Dedifferentiated amniotic fluid mesenchymal stem cell (primary cell): ENCODE measurements at regions not wholly inside any gene's neighbourhood (a gene's known extent, or its start where the extent isn't known, plus 50 kb on each side); places are given as distances from the start of the nearest gene placed in this dataset.
"Not testable (repeated sequence)": the region's sequence is repeated elsewhere in the genome, so short reads cannot be mapped to it uniquely, and the experiment has no call there.

Experiments
- DNase-seq: peaks from one replicate; pipeline ENCODE4 v3.0.0-alpha.2; 2016; ENCODE audit errors: extremely low spot score

DNA sequence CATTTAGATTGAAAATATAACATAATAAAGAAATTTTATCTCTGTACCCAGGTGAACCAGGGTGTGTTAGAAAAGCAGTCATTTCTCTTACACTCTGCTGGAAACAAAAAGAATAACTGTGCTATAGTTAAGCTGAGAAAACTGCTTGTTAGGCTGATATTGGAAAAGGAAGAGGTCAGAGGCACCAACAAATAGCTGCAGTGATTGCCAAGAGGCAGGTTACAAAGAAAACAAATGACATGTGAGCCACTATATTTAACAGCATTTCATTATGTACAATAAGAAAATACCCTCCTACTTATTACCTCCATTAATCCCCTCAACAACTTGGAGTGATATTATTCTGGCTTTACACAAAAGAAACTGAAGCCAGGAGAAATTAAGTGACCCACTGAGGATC, 607.9 kb upstream of the TLE4 start:
- DNase-seq = no peak

- no peak for DNase-seq
These were observed 604.1 kb upstream of the TLE4 start for GRCh38 chr9:78967596-78968217.

- DNase-seq = no peak
These were observed 601.4 kb upstream of the TLE4 start for GRCh38 chr9:78970375-78970774.

DNA sequence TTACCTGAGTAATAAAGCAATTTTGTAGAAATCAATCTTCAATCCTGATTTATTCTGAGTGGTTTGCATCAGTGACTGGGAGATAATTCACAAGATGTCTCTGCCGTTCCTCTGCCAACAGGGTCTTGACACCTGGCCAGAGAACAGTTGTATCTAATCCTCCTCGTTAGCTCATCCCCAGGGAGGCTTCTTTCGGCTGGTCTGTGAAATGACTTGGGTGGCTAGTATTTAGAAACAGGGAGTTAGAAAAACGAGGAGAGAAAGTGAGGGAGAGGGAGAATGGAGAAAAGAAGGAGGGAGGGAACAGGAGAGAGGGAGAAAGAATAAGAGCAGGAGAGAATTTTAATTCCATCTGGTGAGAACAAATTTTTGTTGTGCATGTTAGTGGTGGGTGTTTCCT, 600.2 kb upstream of the TLE4 start:
- no peak for DNase-seq

- no peak for DNase-seq
These were observed 599.3 kb upstream of the TLE4 start for GRCh38 chr9:78972303-78972999.

DNA sequence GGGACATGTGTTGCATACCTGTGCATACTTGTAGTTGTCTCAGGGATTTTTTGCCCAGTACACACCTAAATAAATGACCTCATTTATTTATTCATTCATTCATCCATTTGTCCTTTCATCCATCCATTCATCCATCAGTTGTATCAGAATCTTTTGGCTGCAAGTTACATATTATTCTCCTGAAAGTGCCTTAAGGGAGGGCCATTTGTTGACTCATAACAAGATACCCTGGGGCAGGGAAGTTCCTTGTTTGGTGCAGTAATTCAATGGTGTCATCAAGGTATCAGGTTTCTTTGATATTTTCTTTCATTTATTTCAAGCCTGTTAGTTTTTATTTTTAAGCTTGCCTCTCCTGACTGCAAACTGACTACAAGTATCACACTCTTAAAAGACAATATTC, 597.9 kb upstream of the TLE4 start:
- peak; percentile 39 for DNase-seq

DNA sequence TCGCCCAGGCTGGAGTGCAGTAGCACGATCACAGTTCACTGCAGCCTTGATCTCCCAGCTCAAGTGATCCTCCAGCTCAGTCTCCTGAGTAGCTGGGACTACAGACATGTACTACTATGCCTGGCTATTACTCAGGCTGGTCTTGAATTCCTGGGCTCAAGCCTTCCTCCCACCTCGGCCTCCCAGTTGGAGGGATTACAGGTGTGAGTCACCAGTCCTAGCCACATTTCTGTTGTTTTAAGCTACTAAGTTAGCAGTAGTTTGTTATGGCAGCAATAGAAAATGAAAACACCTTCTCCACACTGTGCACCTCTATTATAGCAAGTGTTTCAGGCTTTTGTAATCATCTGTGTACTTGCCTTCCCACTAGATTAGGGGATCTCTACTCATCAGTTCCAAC, 588.9 kb upstream of the TLE4 start:
- no peak for DNase-seq

- DNase-seq = no peak
These were observed 586.6 kb upstream of the TLE4 start for GRCh38 chr9:78985084-78985738.

DNA sequence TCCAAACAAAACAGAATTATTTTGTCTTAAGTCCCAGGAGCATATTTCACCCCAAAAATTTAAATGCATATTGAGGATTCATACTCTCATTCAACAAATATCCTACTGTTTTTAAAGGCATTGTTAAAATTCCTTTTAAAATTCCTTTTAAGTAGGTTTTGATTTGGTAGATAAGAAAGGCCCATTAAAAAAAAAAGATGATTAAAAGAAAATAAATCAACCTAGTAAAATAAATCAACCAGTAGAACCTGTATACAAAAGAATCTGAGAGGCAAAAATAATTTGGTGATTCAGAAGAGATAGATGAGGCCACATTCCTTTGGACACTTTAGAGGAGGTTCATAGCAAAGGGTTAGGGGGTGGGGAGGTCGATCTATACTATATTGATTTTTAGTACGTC, 585.3 kb upstream of the TLE4 start:
- DNase-seq = no peak

GRCh38 chr9:78989031-78989658, 582.6 kb upstream of the TLE4 start:
- DNase-seq = no peak

GRCh38 chr9:78994471-78994870, 577.3 kb upstream of the TLE4 start:
- DNase-seq = no peak

GRCh38 chr9:78994974-78995373, 576.8 kb upstream of the TLE4 start:
- not testable (repeated sequence) for DNase-seq

DNA sequence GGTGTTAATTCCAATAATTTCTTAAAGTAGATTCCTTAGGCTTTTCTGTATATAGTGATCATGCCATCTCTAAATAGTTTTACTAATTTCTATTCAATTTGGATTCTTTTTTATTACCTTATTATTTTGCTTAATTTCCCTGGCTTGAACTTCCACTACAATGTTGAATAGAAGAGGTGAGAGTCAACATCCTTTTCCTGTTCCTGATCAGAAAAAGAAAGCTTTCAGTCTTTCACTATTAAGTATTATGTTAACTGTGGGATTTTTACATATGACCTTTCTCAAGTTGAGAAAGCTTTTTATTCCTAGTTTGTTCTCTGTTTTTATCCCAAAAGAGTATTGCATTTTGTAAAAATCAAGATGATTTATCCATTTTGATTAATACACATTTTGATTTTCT, 574.5 kb upstream of the TLE4 start:
- DNase-seq = no peak

GRCh38 chr9:79000230-79001002, 571.3 kb upstream of the TLE4 start:
- no peak for DNase-seq

- DNase-seq = no peak
These were observed 570.8 kb upstream of the TLE4 start for GRCh38 chr9:79001012-79001411.

- DNase-seq = no peak
These were observed 568.3 kb upstream of the TLE4 start for GRCh38 chr9:79003514-79003913.

DNA sequence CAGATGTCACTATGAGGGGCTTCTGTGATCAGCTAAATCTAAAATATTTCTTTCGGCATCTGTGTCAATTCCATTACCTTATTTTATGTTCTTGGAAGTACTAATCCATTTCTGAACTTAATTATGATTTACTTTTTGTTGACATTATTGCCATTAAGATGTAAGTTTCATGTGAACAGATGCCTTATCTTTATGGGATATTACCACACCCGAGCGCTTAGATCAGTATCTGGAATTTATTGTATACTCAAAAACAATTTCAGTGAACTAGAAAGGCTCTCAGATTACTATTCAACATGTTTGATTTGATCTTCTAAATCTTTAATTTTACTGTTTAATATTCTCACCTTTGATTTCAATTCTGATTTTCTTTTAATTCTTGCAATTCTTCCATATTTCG, 567.7 kb upstream of the TLE4 start:
- no peak for DNase-seq

GRCh38 chr9:79006546-79006945, 565.2 kb upstream of the TLE4 start:
- no peak for DNase-seq

GRCh38 chr9:79007701-79008483, 563.9 kb upstream of the TLE4 start:
- DNase-seq = no peak

DNA sequence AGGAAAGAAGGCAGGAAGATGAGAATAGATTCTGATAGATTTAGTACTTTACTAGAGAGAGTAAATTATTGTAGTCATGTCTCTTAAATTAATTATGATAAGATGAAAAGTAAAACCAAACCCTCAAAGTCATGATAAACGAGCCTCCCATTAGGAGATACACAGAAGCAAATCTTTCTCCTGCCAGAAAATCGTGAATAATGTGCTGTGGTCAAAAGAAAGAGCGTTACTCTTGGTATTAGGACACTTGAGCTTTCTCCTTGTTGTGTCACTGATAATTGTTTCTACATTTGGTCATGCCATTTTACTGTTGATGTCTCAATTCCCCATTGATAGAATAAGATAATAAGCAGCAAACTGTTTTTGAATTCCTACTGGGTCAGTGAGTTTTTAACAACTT, 562.8 kb upstream of the TLE4 start:
- DNase-seq = no peak

- DNase-seq = no peak
These were observed 560.3 kb upstream of the TLE4 start for GRCh38 chr9:79011461-79011860.
